SK-N-SH (cell line): ENCODE measurements at regions not wholly inside any gene's neighbourhood (a gene's known extent, or its start where the extent isn't known, plus 50 kb on each side); places are given as distances from the start of the nearest gene placed in this dataset.

ENCODE experiments used
- CTCF ChIA-PET: fragments of 300-600, 350-600 bp; formaldehyde crosslinking; extraction: SDS; loops from one replicate; lab custom pipeline; 2021; lab: Yijun Ruan, JAX
- POLR2A ChIA-PET: fragments of 350-600 bp; sonication (Branson Sonifier 250); formaldehyde crosslinking; extraction: SDS; loops from one replicate; lab custom pipeline; 2020; ENCODE audit warnings: antibody characterized with exemption, inconsistent platforms; lab: Yijun Ruan, JAX
- DNase-seq: peaks from one replicate; pipeline ENCODE4 v3.0.0; 2012
- H2AFZ ChIP-seq: fragments of 200-600 bp; sonication (generic); 2 replicates; pipeline ENCODE4 v1.8.1; 2016; ENCODE audit warnings: antibody characterized with exemption, mild to moderate bottlenecking, low read depth
- H3F3A ChIP-seq: fragments of 200-600 bp; sonication (generic); replicated peaks from 2 replicates; pipeline ENCODE3; 2016; ENCODE audit warnings: antibody characterized with exemption, mild to moderate bottlenecking; ENCODE audit not compliant: insufficient read depth
- H3K27ac ChIP-seq, 2 experiments: fragments of 200-500 bp in 1 of 2; fragments of 200-600 bp in 1 of 2; sonication (Bioruptor generic) in 1 of 2; sonication (generic), shearing (Covaris generic) in 1 of 2; 2 replicates each; pipeline versions ENCODE4 v1.5.1 to v1.6.1; 2014 to 2016; ENCODE audit warnings: low read depth in 2 of 2, inconsistent platforms in 1 of 2, low read length in 1 of 2, mild to moderate bottlenecking in 1 of 2, mixed read lengths in 1 of 2
- H3K27me3 ChIP-seq: fragments of 200-600 bp; sonication (generic), shearing (Covaris generic); 2 replicates; pipeline ENCODE4 v1.6.1; 2016; ENCODE audit warnings: mixed run types; ENCODE audit not compliant: insufficient read depth
- H3K36me3 ChIP-seq, 2 experiments: fragments of 200-500 bp in 1 of 2; fragments of 200-600 bp in 1 of 2; sonication (Bioruptor generic) in 1 of 2; sonication (generic) in 1 of 2; replicated peaks in 1 of 2; 2 replicates each; pipeline versions ENCODE3 to v1.5.1; 2014 to 2016; ENCODE audit warnings: low read length in 1 of 2, mild to moderate bottlenecking in 1 of 2; ENCODE audit not compliant: insufficient read depth in 2 of 2, control insufficient read depth in 1 of 2
- H3K4me1 ChIP-seq, 2 experiments: fragments of 200-500 bp in 1 of 2; fragments of 200-600 bp in 1 of 2; sonication (Bioruptor generic) in 1 of 2; sonication (generic), shearing (Covaris generic) in 1 of 2; 2 replicates each; pipeline versions ENCODE4 v1.5.1 to v1.6.1; 2014 to 2016; ENCODE audit warnings: low read depth in 1 of 2, low read length in 1 of 2, mixed run types in 1 of 2; ENCODE audit not compliant: insufficient read depth in 2 of 2, control insufficient read depth in 1 of 2
- H3K4me2 ChIP-seq: fragments of 200-600 bp; sonication (generic), shearing (Covaris generic); 2 replicates; pipeline ENCODE4 v1.6.1; 2017; ENCODE audit warnings: mixed run types
- H3K4me3 ChIP-seq, 2 experiments: fragments of 200-500 bp in 1 of 2; fragments of 200-600 bp in 1 of 2; sonication (Bioruptor generic) in 1 of 2; sonication (generic), shearing (Covaris generic) in 1 of 2; 2 replicates each; pipeline versions ENCODE4 v1.5.1 to v1.8.1; 2014 to 2016; ENCODE audit warnings: low read depth in 2 of 2, inconsistent platforms in 1 of 2, low read length in 1 of 2, mild to moderate bottlenecking in 1 of 2, mixed read lengths in 1 of 2, moderate library complexity in 1 of 2
- H3K79me2 ChIP-seq: fragments of 200-600 bp; sonication (generic); 2 replicates; pipeline ENCODE4 v1.8.1; 2017; ENCODE audit warnings: mild to moderate bottlenecking; ENCODE audit not compliant: insufficient read depth
- H3K9ac ChIP-seq: fragments of 200-600 bp; sonication (generic); 2 replicates; pipeline ENCODE4 v1.6.1; 2017; ENCODE audit warnings: mixed run types
- H3K9me2 ChIP-seq: fragments of 200-600 bp; sonication (generic); 2 replicates; pipeline ENCODE4 v1.6.1; 2017; ENCODE audit warnings: mixed run types
- H3K9me3 ChIP-seq: fragments of 200-600 bp; sonication (generic); 2 replicates; pipeline ENCODE4 v1.6.1; 2017; ENCODE audit warnings: mixed run types, mild to moderate bottlenecking, moderate library complexity
- H4K20me1 ChIP-seq: fragments of 200-600 bp; sonication (generic); 2 replicates; pipeline ENCODE4 v1.6.1; 2017; ENCODE audit warnings: mild to moderate bottlenecking, mixed run types; ENCODE audit not compliant: insufficient read depth
- ELF1 ChIP-seq: IDR thresholded peaks from 2 replicates; pipeline ENCODE4 v1.4.0; 2012
- EZH2phosphoT487 ChIP-seq: fragments of 200-600 bp; sonication (generic); IDR thresholded peaks from 2 replicates; pipeline ENCODE4 v1.6.1; 2017; ENCODE audit warnings: low read depth, mixed run types, mild to moderate bottlenecking, antibody characterized with exemption, moderate library complexity, borderline replicate concordance
- FOXJ3 ChIP-seq: sonication (generic); formaldehyde crosslinking; IDR thresholded peaks from 2 replicates; pipeline ENCODE4 v1.5.1; 2020; ENCODE audit warnings: mild to moderate bottlenecking, missing genetic modification reagents
- FOXM1 ChIP-seq: IDR thresholded peaks from 2 replicates; pipeline ENCODE4 v1.4.0; 2012; ENCODE audit warnings: low read depth, mild to moderate bottlenecking
- GABPA ChIP-seq: IDR thresholded peaks from 2 replicates; pipeline ENCODE4 v1.4.0; 2012; ENCODE audit warnings: low read depth, mild to moderate bottlenecking
- GATA2 ChIP-seq: sonication (generic); formaldehyde crosslinking; IDR thresholded peaks from 2 replicates; pipeline ENCODE4 v1.5.0; 2020; ENCODE audit warnings: mild to moderate bottlenecking, missing genetic modification reagents
- JUND ChIP-seq: IDR thresholded peaks from 2 replicates; pipeline ENCODE4 v1.4.0; 2012
- MXI1 ChIP-seq: IDR thresholded peaks from 2 replicates; pipeline ENCODE4 v1.6.1; 2012; ENCODE audit warnings: mild to moderate bottlenecking, low read depth, low read length, improper control_type of control experiment
- NFIC ChIP-seq: IDR thresholded peaks from 2 replicates; pipeline ENCODE4 v1.4.0; 2012; ENCODE audit warnings: borderline replicate concordance
- POLR2AphosphoS5 ChIP-seq: IDR thresholded peaks from 2 replicates; pipeline ENCODE4 v1.6.1; 2012; ENCODE audit warnings: low read depth, low read length
- RAD21 ChIP-seq: IDR thresholded peaks from 2 replicates; pipeline ENCODE4 v1.6.1; 2012; ENCODE audit warnings: mild to moderate bottlenecking, low read length
- RFX5 ChIP-seq: IDR thresholded peaks from 2 replicates; pipeline ENCODE4 v1.6.1; 2012; ENCODE audit warnings: mild to moderate bottlenecking, improper control_type of control experiment, low read length
- TAF1 ChIP-seq: IDR thresholded peaks from 2 replicates; pipeline ENCODE4 v1.6.1; 2012; ENCODE audit warnings: low read depth, mild to moderate bottlenecking, low read length, moderate library complexity, borderline replicate concordance
- TEAD4 ChIP-seq: IDR thresholded peaks from 2 replicates; pipeline ENCODE4 v1.4.0; 2012; ENCODE audit warnings: mild to moderate bottlenecking, borderline replicate concordance; ENCODE audit not compliant: insufficient read depth
- YY1 ChIP-seq: IDR thresholded peaks from 2 replicates; pipeline ENCODE4 v1.4.0; 2012; ENCODE audit warnings: low read depth, mild to moderate bottlenecking
- WGBS: methylation state at CpG from one replicate; pipeline ENCODE4 v1.1.6; 2017; ENCODE audit warnings: low lambda C conversion rate; 5-methylcytosine and 5-hydroxymethylcytosine counted together
- TF ChIP-seq, protein P1 (sequence below): IDR thresholded peaks from 2 replicates; pipeline ENCODE4 v1.4.0; 2012; ENCODE audit warnings: low read depth
- TF ChIP-seq, protein P2 (sequence below): IDR thresholded peaks from 2 replicates; pipeline ENCODE4 v1.4.0; 2012; ENCODE audit warnings: low read depth, borderline replicate concordance
- TF ChIP-seq, protein P3 (sequence below): fragments of 150-350 bp; IDR thresholded peaks from 2 replicates; pipeline ENCODE4 v1.6.1; 2017; ENCODE audit warnings: antibody characterized with exemption, low read length, low read depth, borderline replicate concordance
- TF ChIP-seq, protein P4 (sequence below): fragments of 150-350 bp; IDR thresholded peaks from 2 replicates; pipeline ENCODE4 v1.6.1; 2016; ENCODE audit warnings: mild to moderate bottlenecking, low read depth, low read length
- TF ChIP-seq, protein P5 (sequence below): IDR thresholded peaks from 2 replicates; pipeline ENCODE4 v1.4.0; 2012; ENCODE audit warnings: low read depth, borderline replicate concordance

DNA sequence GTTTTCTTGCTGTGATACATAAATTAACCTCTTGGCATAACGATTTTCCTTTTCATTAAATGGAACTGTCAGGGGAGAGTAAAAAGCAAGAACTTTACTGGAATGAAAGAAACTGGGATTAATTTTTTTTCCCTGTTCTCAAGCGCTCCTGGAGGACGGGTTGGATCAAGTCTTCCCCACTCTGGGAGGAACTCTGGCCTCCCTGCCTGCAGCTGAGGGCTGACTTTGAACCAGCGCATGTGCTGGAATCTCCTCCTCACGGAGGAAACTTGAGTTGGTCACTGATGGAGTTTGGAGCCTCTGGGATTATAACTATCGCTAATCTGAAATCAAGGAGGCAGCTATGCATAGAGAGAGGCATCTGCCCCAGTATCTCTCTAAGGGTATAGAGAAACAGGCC is 406.4 kb upstream of the TMEM132C start (continued):
- TF ChIP-seq TAF1 (no peak), NFIC (no peak), RFX5 (no peak), MXI1 (no peak), FOXM1 (no peak)
- TF ChIP-seq, protein P1, sequence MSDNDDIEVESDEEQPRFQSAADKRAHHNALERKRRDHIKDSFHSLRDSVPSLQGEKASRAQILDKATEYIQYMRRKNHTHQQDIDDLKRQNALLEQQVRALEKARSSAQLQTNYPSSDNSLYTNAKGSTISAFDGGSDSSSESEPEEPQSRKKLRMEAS = no peak

DNA sequence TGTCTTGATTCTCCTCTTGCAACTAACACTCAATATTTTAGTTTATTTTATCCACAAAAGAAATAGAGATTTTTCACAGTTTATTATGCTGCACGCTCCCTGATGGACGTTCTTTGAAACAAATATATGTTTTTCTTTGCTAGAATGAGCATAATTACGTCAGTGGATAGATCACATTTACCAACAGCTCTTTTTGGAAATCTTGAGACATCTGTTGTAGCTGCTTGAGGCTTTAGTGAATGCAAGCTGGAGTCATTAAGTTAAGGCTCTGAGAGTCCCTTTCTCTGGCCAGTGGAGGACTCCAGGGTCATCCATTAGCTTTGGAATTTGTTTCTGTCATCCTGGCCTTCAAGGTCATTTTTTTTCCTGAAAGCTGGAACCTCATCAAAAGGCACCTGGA is 405.6 kb upstream of the TMEM132C start:
- WGBS = 2% methylated on average over 3 of the region's 3 CpGs
- Histone ChIP-seq H3K27ac (no peak overlapping the region), H2AFZ (no peak overlapping the region), H3K4me2 (no peak overlapping the region), H3K9ac (no peak overlapping the region), H4K20me1 (no peaks in the 10 kb centered on the region), H3K9me3 (no peaks in the 10 kb centered on the region; the same call in 1 of the 2 replicates), H3K4me3 (no peak overlapping the region), H3K36me3 (no peaks in the 10 kb centered on the region), H3K4me1 (no peaks in the 10 kb centered on the region), H3K79me2 (no peaks in the 10 kb centered on the region), H3K9me2 (no peaks in the 10 kb centered on the region), H3F3A (no peaks in the 10 kb centered on the region), H3K27me3 (no peaks in the 10 kb centered on the region)
- no peak for DNase-seq
- ChIA-PET CTCF (no interaction called here), POLR2A (no interaction called here)
- TF ChIP-seq, protein P2, sequence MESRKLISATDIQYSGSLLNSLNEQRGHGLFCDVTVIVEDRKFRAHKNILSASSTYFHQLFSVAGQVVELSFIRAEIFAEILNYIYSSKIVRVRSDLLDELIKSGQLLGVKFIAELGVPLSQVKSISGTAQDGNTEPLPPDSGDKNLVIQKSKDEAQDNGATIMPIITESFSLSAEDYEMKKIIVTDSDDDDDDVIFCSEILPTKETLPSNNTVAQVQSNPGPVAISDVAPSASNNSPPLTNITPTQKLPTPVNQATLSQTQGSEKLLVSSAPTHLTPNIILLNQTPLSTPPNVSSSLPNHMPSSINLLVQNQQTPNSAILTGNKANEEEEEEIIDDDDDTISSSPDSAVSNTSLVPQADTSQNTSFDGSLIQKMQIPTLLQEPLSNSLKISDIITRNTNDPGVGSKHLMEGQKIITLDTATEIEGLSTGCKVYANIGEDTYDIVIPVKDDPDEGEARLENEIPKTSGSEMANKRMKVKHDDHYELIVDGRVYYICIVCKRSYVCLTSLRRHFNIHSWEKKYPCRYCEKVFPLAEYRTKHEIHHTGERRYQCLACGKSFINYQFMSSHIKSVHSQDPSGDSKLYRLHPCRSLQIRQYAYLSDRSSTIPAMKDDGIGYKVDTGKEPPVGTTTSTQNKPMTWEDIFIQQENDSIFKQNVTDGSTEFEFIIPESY = no peak
- TF ChIP-seq RAD21 = no peak
- TF ChIP-seq, protein P3, sequence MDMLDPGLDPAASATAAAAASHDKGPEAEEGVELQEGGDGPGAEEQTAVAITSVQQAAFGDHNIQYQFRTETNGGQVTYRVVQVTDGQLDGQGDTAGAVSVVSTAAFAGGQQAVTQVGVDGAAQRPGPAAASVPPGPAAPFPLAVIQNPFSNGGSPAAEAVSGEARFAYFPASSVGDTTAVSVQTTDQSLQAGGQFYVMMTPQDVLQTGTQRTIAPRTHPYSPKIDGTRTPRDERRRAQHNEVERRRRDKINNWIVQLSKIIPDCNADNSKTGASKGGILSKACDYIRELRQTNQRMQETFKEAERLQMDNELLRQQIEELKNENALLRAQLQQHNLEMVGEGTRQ = no peak
- TF ChIP-seq FOXJ3 (CRISPR knock-in tag) = no peak

DNA sequence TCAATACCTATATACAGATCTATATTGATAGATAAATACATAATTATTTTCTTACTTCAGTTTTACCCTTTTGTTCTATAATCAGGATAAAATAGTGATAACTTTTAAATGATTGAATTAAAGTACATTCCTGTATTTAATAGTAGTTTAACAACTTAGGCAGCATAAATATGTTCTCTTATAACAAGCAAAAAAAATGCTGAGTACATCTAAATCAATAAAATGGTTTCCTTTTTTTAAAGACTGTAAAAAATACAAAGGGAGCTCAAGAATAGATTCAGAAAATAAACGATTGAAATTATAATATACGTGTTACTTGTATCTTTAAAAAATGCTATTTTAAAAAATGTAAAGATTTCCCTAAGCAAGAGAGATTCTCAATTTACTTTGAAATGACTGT is 393.7 kb upstream of the TMEM132C start:
- Histone ChIP-seq H3K79me2 (no peaks in the 10 kb centered on the region), H3K27ac (no peak overlapping the region), H4K20me1 (no peaks in the 10 kb centered on the region), H3F3A (no peaks in the 10 kb centered on the region), H3K4me1 (no peaks in the 10 kb centered on the region), H3K9ac (no peak overlapping the region), H3K9me3 (no peaks in the 10 kb centered on the region), H3K27me3 (no peaks in the 10 kb centered on the region), H3K4me3 (no peak overlapping the region), H3K36me3 (no peaks in the 10 kb centered on the region), H2AFZ (no peak overlapping the region), H3K4me2 (no peak overlapping the region), H3K9me2 (no peaks in the 10 kb centered on the region)
- ChIA-PET POLR2A (no interaction called here), CTCF (interaction anchor here (0.7 to 0.8 kb wide), 2 partner anchors 21 kb away, joined by 3 read pairs; no protein-coding TSS in a partner anchor)
- DNase-seq = no peak
- WGBS = 20% methylated on average over 2 of the region's 2 CpGs
- TF ChIP-seq, protein P4, sequence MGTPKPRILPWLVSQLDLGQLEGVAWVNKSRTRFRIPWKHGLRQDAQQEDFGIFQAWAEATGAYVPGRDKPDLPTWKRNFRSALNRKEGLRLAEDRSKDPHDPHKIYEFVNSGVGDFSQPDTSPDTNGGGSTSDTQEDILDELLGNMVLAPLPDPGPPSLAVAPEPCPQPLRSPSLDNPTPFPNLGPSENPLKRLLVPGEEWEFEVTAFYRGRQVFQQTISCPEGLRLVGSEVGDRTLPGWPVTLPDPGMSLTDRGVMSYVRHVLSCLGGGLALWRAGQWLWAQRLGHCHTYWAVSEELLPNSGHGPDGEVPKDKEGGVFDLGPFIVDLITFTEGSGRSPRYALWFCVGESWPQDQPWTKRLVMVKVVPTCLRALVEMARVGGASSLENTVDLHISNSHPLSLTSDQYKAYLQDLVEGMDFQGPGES = no peak
- TF ChIP-seq RFX5 = no peak
- no peak for TF ChIP-seq TEAD4
- no peak for TF ChIP-seq GABPA
- no peak for TF ChIP-seq ELF1
- no peak for TF ChIP-seq YY1
- TF ChIP-seq EZH2phosphoT487 = no peak
- no peak for TF ChIP-seq TAF1
- TF ChIP-seq, protein P1 = no peak
- no peak for TF ChIP-seq JUND
- no peak for TF ChIP-seq POLR2AphosphoS5
- TF ChIP-seq, protein P5, sequence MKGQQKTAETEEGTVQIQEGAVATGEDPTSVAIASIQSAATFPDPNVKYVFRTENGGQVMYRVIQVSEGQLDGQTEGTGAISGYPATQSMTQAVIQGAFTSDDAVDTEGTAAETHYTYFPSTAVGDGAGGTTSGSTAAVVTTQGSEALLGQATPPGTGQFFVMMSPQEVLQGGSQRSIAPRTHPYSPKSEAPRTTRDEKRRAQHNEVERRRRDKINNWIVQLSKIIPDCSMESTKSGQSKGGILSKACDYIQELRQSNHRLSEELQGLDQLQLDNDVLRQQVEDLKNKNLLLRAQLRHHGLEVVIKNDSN = no peak
- no peak for TF ChIP-seq GATA2 (CRISPR knock-in tag)
